ENCODE measurements at regions not wholly inside any gene's neighbourhood (a gene's known extent, or its start where the extent isn't known, plus 50 kb on each side); places are given as distances from the start of the nearest gene placed in this dataset.

GRCh38 chr5:9834871-9835770 lies 205.0 kb upstream of the TAS2R1 start:
- H3K9me3 ChIP-seq (ENCODE audit: control insufficient read depth, insufficient read depth, low read depth, low read length), result no peaks in the 10 kb centered on the region
- CTCF ChIA-PET, result interaction anchor here (0.6 kb wide), 1 partner anchor 260 kb away, joined by 3 read pairs; no protein-coding TSS in a partner anchor
- POLR2A ChIA-PET, result no interaction called here

GRCh38 chr5:9833871-9834270 lies 203.7 kb upstream of the TAS2R1 start:
- POLR2A ChIA-PET, result interaction anchor here (0.6 kb wide), 2 partner anchors 52 to 819 kb away, joined by 4 to 5 read pairs; no protein-coding TSS in a partner anchor
- H3K27ac ChIP-seq (ENCODE audit: extremely low read depth, low read depth, low read length), result no peak overlapping the region
- H3K4me3 ChIP-seq (ENCODE audit: low read depth, low read length), result no peak overlapping the region
- H3K9me3 ChIP-seq (ENCODE audit: control insufficient read depth, insufficient read depth, low read depth, low read length), result no peaks in the 10 kb centered on the region
- TF ChIP-seq ZNF510 (tag by site-specific recombination; IDR thresholded peaks at IDR 0.05; ENCODE audit: insufficient replicate concordance) (no peak), ZBTB1 (tag by site-specific recombination; IDR thresholded peaks at IDR 0.05) (no peak), ZNF10 (tag by site-specific recombination; IDR thresholded peaks at IDR 0.05) (no peak), SP3 (tag by site-specific recombination; IDR thresholded peaks at IDR 0.05) (no peak), ZNF670 (tag by site-specific recombination; IDR thresholded peaks at IDR 0.05; ENCODE audit: low read depth) (no peak), ZNF548 (tag by site-specific recombination; IDR thresholded peaks at IDR 0.05) (no peak), ZBTB11 (tag by site-specific recombination; conservative IDR thresholded peaks at IDR 0.05; ENCODE audit: low read depth) (no peak), ZNF302 (tag by site-specific recombination; IDR thresholded peaks at IDR 0.05; ENCODE audit: low read depth) (no peak)
- CTCF ChIA-PET, result no interaction called here
- no peaks in the 10 kb centered on the region for H3K36me3 ChIP-seq (ENCODE audit: control insufficient read depth in 2 of 2, insufficient read depth in 1 of 2, low read length in 2 of 2)
- H3K4me1 ChIP-seq (ENCODE audit: control insufficient read depth, insufficient read depth, low read length), result no peaks in the 10 kb centered on the region

More at GRCh38 chr5:9834871-9835770, 205.0 kb upstream of the TAS2R1 start:
- Histone ChIP-seq H3K27ac (ENCODE audit: extremely low read depth, low read depth, low read length) (no peak overlapping the region), H3K36me3 (ENCODE audit: control insufficient read depth in 2 of 2, insufficient read depth in 1 of 2, low read length in 2 of 2) (no peaks in the 10 kb centered on the region), H3K4me1 (ENCODE audit: control insufficient read depth, insufficient read depth, low read length) (no peaks in the 10 kb centered on the region), H3K4me3 (ENCODE audit: low read depth, low read length) (no peak overlapping the region)
- TF ChIP-seq ZNF354C (tag by site-specific recombination; IDR thresholded peaks at IDR 0.05; ENCODE audit: borderline replicate concordance, low read depth), result no peak
- TF ChIP-seq ZNF544 (tag by site-specific recombination; IDR thresholded peaks at IDR 0.05), result no peak
- no peak for TF ChIP-seq ZNF501 (tag by site-specific recombination; IDR thresholded peaks at IDR 0.05)
- no peak for TF ChIP-seq ZNF670 (tag by site-specific recombination; IDR thresholded peaks at IDR 0.05; ENCODE audit: low read depth)
- TF ChIP-seq ZNF692 (tag by site-specific recombination; IDR thresholded peaks at IDR 0.05), result no peak
- no peak for TF ChIP-seq ZNF571 (tag by site-specific recombination; IDR thresholded peaks at IDR 0.05)
- no peak for TF ChIP-seq ZNF140 (tag by site-specific recombination; IDR thresholded peaks at IDR 0.05)
- no peak for TF ChIP-seq AEBP2 (tag by site-specific recombination; IDR thresholded peaks at IDR 0.05; ENCODE audit: borderline replicate concordance)
- no peak for TF ChIP-seq INSM2 (tag by site-specific recombination; IDR thresholded peaks at IDR 0.05)
- TF ChIP-seq ZBTB17 (tag by site-specific recombination; IDR thresholded peaks at IDR 0.05), result no peak
- no peak for TF ChIP-seq KLF16 (tag by site-specific recombination; IDR thresholded peaks at IDR 0.05)
- TF ChIP-seq ZNF660 (tag by site-specific recombination; IDR thresholded peaks at IDR 0.05), result no peak
- TF ChIP-seq ZSCAN16 (tag by site-specific recombination; IDR thresholded peaks at IDR 0.05), result no peak
- no peak for TF ChIP-seq ZNF792 (tag by site-specific recombination; IDR thresholded peaks at IDR 0.05)
- TF ChIP-seq HOXD13 (CRISPR knock-in tag; IDR thresholded peaks at IDR 0.05; ENCODE audit: borderline replicate concordance), result no peak
- no peak for TF ChIP-seq ZNF629 (tag by site-specific recombination; IDR thresholded peaks at IDR 0.05)
- TF ChIP-seq ZNF266 (tag by site-specific recombination; IDR thresholded peaks at IDR 0.05; ENCODE audit: low read depth), result no peak

Measured in HEK293 (cell line).